AG08396 (cell line): ENCODE measurements at regions not wholly inside any gene's neighbourhood (a gene's known extent, or its start where the extent isn't known, plus 50 kb on each side); places are given as distances from the start of the nearest gene placed in this dataset.
"Not testable (repeated sequence)": the region's sequence is repeated elsewhere in the genome, so short reads cannot be mapped to it uniquely, and the experiment has no call there.

Experiments
- DNase-seq: peaks from one replicate; pipeline ENCODE4 v3.0.0; 2012; ENCODE audit warnings: low spot score, mixed read lengths

- DNase-seq, result not testable (repeated sequence)
Observed at GRCh38 chr2:181737302-181737701, 57.0 kb upstream of the NEUROD1 start.

- DNase-seq, result no peak
Observed at GRCh38 chr2:181738074-181738473, 57.8 kb upstream of the NEUROD1 start.

GRCh38 chr2:181738563-181738962 lies 58.2 kb upstream of the NEUROD1 start:
- no peak for DNase-seq

- DNase-seq, result peak; percentile 42
Observed at GRCh38 chr2:181741756-181742155, 61.4 kb upstream of the NEUROD1 start.

GRCh38 chr2:181742361-181742760 lies 62.0 kb upstream of the NEUROD1 start:
- DNase-seq, result no peak

- DNase-seq, result peak; percentile 35
Observed at GRCh38 chr2:181742922-181743722, 62.8 kb upstream of the NEUROD1 start.

- no peak for DNase-seq
Observed at GRCh38 chr2:181743723-181744031, 63.4 kb upstream of the NEUROD1 start.

GRCh38 chr2:181745796-181746540 lies 65.7 kb upstream of the NEUROD1 start:
- no peak for DNase-seq

GRCh38 chr2:181746844-181747243 lies 66.5 kb upstream of the NEUROD1 start:
- DNase-seq, result no peak

GRCh38 chr2:181750305-181750704 lies 70.0 kb upstream of the NEUROD1 start:
- DNase-seq, result no peak

GRCh38 chr2:181751266-181752030 lies 71.1 kb upstream of the NEUROD1 start:
- DNase-seq, result no peak

GRCh38 chr2:181752301-181752700 lies 72.0 kb upstream of the NEUROD1 start:
- no peak for DNase-seq

GRCh38 chr2:181753686-181754085 lies 73.4 kb upstream of the NEUROD1 start:
- DNase-seq, result no peak

- DNase-seq, result no peak
Observed at GRCh38 chr2:181754105-181754504, 73.8 kb upstream of the NEUROD1 start.

- DNase-seq, result no peak
Observed at GRCh38 chr2:181755181-181755580, 74.9 kb upstream of the NEUROD1 start.

- no peak for DNase-seq
Observed at GRCh38 chr2:181760521-181760920, 80.2 kb upstream of the NEUROD1 start.

- no peak for DNase-seq
Observed at GRCh38 chr2:181761175-181761574, 80.9 kb upstream of the NEUROD1 start.

- no peak for DNase-seq
Observed at GRCh38 chr2:181762000-181762399, 81.7 kb upstream of the NEUROD1 start.

- DNase-seq, result no peak
Observed at GRCh38 chr2:181762848-181763247, 82.5 kb upstream of the NEUROD1 start.

- no peak for DNase-seq
Observed at GRCh38 chr2:181763423-181763822, 83.1 kb upstream of the NEUROD1 start.

- DNase-seq, result no peak
Observed at GRCh38 chr2:181764095-181764963, 84.0 kb upstream of the NEUROD1 start.

- DNase-seq, result no peak
Observed at GRCh38 chr2:181766129-181766528, 85.8 kb upstream of the NEUROD1 start.
